Activated B cell treated with CpG ODN at 0.5 μM for 24 hours (primary cell): ENCODE measurements at regions not wholly inside any gene's neighbourhood (a gene's known extent, or its start where the extent isn't known, plus 50 kb on each side); places are given as distances from the start of the nearest gene placed in this dataset.

Experiments
- ATAC-seq: fragments of 200-7000 bp; cut with Tn5 transposase; one replicate; pipeline ENCODE4 v1.10.0; 2021; ENCODE audit warnings: low read depth, mild to moderate bottlenecking, moderate library complexity
- CTCF ChIA-PET: fragments of 350-600 bp; sonication (Branson Sonifier 250); formaldehyde crosslinking; loops from one replicate; lab custom pipeline; 2021; ENCODE audit warnings: antibody characterized with exemption; lab: Charles Lee
- POLR2A ChIA-PET: fragments of 350-600 bp; sonication (Branson Sonifier 250); formaldehyde crosslinking; loops from one replicate; lab custom pipeline; 2021; ENCODE audit warnings: antibody characterized with exemption; lab: Charles Lee
- DNase-seq: peaks from one replicate; pipeline ENCODE4 v3.0.0; 2022
- H3K27ac Mint-ChIP-seq: one replicate; pipeline ENCODE4 v1.8.0; 2020; ENCODE audit warnings: mixed read lengths
- H3K27me3 Mint-ChIP-seq: one replicate; pipeline ENCODE4 v1.8.0; 2021; ENCODE audit warnings: mixed read lengths
- H3K36me3 Mint-ChIP-seq: one replicate; pipeline ENCODE4 v1.8.0; 2021; ENCODE audit warnings: low read depth, mixed read lengths
- H3K4me1 Mint-ChIP-seq: one replicate; pipeline ENCODE4 v1.8.0; 2021; ENCODE audit warnings: mixed read lengths
- H3K4me3 Mint-ChIP-seq: one replicate; pipeline ENCODE4 v1.8.0; 2020; ENCODE audit warnings: mild to moderate bottlenecking, mixed read lengths
- H3K9me3 Mint-ChIP-seq: one replicate; pipeline ENCODE4 v1.8.0; 2020; ENCODE audit warnings: mixed read lengths
- intact Hi-C: fragments of 100-400 bp; cut with micrococcal nuclease; formaldehyde crosslinking; loops from one replicate; pipeline ENCODE4 v1.15.1; 2024
- TF ChIP-seq, protein P1 (sequence below): fragments of 200-600 bp; IDR thresholded peaks from one replicate; pipeline ENCODE4 v1.8.0; 2022; ENCODE audit warnings: antibody characterized with exemption, mild to moderate bottlenecking

DNA sequence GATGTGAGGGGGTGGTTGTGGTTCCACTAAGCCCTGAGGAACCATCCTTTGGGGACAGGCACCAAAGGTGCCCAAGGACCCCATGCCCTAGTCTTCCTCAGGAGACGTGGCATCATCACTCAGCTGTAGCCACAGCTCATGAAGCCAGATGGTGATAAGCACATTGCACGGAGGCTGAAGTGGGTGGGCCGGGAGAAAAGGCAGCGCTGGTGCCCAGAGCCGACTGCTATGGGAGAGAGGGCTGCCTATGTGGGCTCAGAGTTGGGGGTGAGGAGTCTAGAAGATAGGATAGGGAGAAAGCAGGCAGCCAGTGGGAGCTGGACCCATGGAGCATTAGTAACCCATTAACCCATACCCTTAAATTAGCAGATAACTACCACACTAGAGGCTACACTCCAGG is 325.3 kb downstream of the RPS24 start:
- no peak for ATAC-seq
- Mint-ChIP-seq H3K4me1 (no peaks in the 10 kb centered on the region), H3K9me3 (no peaks in the 10 kb centered on the region), H3K36me3 (no peaks in the 10 kb centered on the region), H3K27ac (no peak overlapping the region), H3K27me3 (peaks cover 3% of the 10 kb centered on the region), H3K4me3 (no peak overlapping the region)
- TF ChIP-seq, protein P1, sequence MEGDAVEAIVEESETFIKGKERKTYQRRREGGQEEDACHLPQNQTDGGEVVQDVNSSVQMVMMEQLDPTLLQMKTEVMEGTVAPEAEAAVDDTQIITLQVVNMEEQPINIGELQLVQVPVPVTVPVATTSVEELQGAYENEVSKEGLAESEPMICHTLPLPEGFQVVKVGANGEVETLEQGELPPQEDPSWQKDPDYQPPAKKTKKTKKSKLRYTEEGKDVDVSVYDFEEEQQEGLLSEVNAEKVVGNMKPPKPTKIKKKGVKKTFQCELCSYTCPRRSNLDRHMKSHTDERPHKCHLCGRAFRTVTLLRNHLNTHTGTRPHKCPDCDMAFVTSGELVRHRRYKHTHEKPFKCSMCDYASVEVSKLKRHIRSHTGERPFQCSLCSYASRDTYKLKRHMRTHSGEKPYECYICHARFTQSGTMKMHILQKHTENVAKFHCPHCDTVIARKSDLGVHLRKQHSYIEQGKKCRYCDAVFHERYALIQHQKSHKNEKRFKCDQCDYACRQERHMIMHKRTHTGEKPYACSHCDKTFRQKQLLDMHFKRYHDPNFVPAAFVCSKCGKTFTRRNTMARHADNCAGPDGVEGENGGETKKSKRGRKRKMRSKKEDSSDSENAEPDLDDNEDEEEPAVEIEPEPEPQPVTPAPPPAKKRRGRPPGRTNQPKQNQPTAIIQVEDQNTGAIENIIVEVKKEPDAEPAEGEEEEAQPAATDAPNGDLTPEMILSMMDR, result no peak
- intact Hi-C loops, result no loop called here
- CTCF ChIA-PET, result no interaction called here
- POLR2A ChIA-PET, result no interaction called here
- no peak for DNase-seq

DNA sequence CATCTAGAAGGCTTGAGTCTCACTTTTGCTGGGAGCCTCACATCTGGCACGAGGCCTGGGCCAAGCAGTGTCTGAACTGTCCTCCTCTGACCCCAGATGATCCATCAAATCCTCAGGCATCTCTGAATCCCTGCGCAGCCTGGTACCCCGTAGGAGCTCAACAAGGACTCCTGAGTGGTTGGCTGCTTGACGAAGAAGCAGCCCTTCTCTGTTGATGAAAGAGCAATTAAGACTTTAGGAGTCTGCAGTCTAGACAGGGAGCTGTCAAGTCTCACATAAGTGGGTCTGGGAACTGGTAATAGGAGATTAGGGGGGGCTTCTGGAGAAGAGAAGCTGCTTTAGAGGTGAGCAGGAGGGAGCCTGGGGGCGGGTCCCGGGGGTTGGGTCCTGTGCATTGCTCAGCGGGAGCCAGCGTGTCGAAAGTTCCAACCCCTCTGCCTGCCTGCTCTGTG is 326.0 kb downstream of the RPS24 start:
- TF ChIP-seq, protein P1, result no peak
- H3K36me3 Mint-ChIP-seq, result no peaks in the 10 kb centered on the region
- POLR2A ChIA-PET, result no interaction called here
- ATAC-seq (no peak), DNase-seq (no peak)
- no peak overlapping the region for H3K4me3 Mint-ChIP-seq
- no peak overlapping the region for H3K27ac Mint-ChIP-seq
- H3K9me3 Mint-ChIP-seq, result no peaks in the 10 kb centered on the region
- intact Hi-C loops, result no loop called here
- no peaks in the 10 kb centered on the region for H3K4me1 Mint-ChIP-seq
- CTCF ChIA-PET, result no interaction called here
- H3K27me3 Mint-ChIP-seq, result peaks cover 3% of the 10 kb centered on the region

DNA sequence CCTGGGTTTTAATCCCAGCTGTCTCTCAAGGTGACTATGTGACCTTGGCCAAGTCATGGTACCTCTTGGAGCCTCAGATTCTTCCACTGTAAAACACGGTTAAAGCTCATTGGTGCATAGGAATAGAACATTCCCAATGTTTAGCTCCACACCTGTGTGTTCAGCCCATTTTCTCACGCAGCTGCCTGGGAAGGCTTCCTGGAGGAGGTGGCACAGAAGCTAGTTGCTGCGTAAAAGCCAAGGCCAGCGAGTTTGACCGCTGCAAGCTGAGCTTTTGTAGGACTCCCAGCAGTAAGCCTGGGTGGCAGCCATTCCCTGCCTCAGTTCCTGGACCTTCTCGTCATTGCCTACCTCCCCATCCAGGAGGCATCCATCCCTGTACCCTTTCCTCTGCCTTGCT is 326.6 kb downstream of the RPS24 start:
- no peaks in the 10 kb centered on the region for H3K36me3 Mint-ChIP-seq
- no peaks in the 10 kb centered on the region for H3K9me3 Mint-ChIP-seq
- no peak for DNase-seq
- no peak overlapping the region for H3K27ac Mint-ChIP-seq
- no peaks in the 10 kb centered on the region for H3K4me1 Mint-ChIP-seq
- peaks cover 3% of the 10 kb centered on the region for H3K27me3 Mint-ChIP-seq
- H3K4me3 Mint-ChIP-seq, result no peak overlapping the region
- intact Hi-C loops, result no loop called here
- ChIA-PET CTCF (no interaction called here), POLR2A (no interaction called here)
- no peak for ATAC-seq
- TF ChIP-seq, protein P1, result no peak

DNA sequence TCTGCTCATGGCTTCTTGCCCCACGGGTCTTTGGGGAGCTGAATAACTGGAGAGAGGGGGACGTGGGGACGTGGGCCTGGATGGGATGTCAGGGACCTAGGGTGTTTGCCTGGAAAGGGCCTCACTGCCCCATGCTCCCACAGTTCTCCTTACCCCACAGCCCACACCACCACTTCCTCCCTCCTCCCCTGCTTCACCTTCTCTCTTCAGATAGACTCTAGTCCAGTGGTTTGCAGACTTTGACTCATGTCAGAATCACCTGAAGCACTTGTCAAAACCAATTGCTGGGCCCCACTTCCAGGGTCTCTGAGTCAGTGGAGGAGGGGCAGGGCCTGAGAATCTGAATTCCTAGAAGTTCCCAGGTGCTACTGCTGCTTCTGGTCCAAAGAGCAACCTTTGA is 327.4 kb downstream of the RPS24 start:
- Mint-ChIP-seq H3K4me1 (no peaks in the 10 kb centered on the region), H3K4me3 (no peak overlapping the region), H3K9me3 (no peaks in the 10 kb centered on the region), H3K36me3 (no peaks in the 10 kb centered on the region), H3K27ac (no peak overlapping the region), H3K27me3 (peaks cover 3% of the 10 kb centered on the region)
- POLR2A ChIA-PET, result no interaction called here
- ATAC-seq (no peak), DNase-seq (no peak)
- intact Hi-C loops, result no loop called here
- CTCF ChIA-PET, result no interaction called here
- TF ChIP-seq, protein P1, result no peak

DNA sequence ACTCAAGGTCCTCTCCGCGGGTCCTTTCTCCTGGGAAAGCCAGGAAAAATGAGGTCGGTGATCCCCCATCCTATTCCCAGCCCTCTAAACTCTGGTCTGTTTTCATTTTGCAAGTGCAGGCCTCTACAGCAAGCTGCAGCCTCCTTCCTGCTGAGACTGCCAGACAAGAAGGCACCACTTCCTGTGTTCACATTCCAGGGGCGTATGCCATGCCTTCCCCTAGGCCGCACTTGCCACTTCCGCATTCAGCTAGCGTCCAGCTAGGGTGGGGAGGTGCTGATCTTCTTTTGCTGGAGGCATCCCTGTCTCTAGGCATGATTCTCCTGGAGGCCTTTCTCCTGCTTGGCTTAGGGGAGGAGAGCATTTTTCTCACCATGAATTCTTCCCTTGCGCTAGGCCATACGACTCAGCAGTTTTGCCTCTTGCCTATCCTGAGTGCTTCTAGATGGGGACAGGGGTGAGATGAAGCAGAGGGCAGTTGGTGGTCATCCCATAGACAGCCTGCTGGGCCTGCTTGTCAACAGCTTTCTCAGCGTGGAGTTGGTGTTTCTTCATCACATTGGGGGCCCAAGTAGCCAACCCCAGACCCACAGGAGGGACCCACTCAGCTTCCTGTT is 328.9 kb downstream of the RPS24 start:
- intact Hi-C loops, result no loop called here
- H3K9me3 Mint-ChIP-seq, result no peaks in the 10 kb centered on the region
- DNase-seq (no peak), ATAC-seq (no peak)
- peaks cover 3% of the 10 kb centered on the region for H3K27me3 Mint-ChIP-seq
- H3K27ac Mint-ChIP-seq, result no peak overlapping the region
- H3K36me3 Mint-ChIP-seq, result no peaks in the 10 kb centered on the region
- ChIA-PET CTCF (no interaction called here), POLR2A (no interaction called here)
- TF ChIP-seq, protein P1, result no peak
- no peak overlapping the region for H3K4me3 Mint-ChIP-seq
- no peaks in the 10 kb centered on the region for H3K4me1 Mint-ChIP-seq
